ENCODE measurements at regions not wholly inside any gene's neighbourhood (a gene's known extent, or its start where the extent isn't known, plus 50 kb on each side); places are given as distances from the start of the nearest gene placed in this dataset.

GRCh38 chr20:39574061-39574460 lies 611.9 kb downstream of the DHX35 start:
- TF ChIP-seq CTCF (IDR thresholded peaks at IDR 0.05) (no peak), EP300 (IDR thresholded peaks at IDR 0.05) (no peak), POLR2A (IDR thresholded peaks at IDR 0.05) (no peak)

Measured in tibial nerve (tissue), 4 donors.